ENCODE measurements at regions not wholly inside any gene's neighbourhood (a gene's known extent, or its start where the extent isn't known, plus 50 kb on each side); places are given as distances from the start of the nearest gene placed in this dataset.

- Histone ChIP-seq H3K36me3 (ENCODE audit: insufficient read depth, low read length) (no peaks in the 10 kb centered on the region), H3K27ac (ENCODE audit: low read length) (no peak overlapping the region), H3K4me3 (ENCODE audit: low read depth in 1 of 2, low read length in 2 of 2) (no peak overlapping the region), H4K20me1 (ENCODE audit: insufficient read depth, low read length) (no peaks in the 10 kb centered on the region), H3K4me1 (ENCODE audit: insufficient read depth, low read length) (no peaks in the 10 kb centered on the region), H3K27me3 (ENCODE audit: insufficient read depth, low read length, poor library complexity) (no peaks in the 10 kb centered on the region), H3K9ac (ENCODE audit: low read depth, low read length) (no peak overlapping the region), H3K79me2 (ENCODE audit: insufficient read depth, low read length) (no peaks in the 10 kb centered on the region), H3K4me2 (ENCODE audit: insufficient read depth, low read length) (no peak overlapping the region), H3K9me3 (ENCODE audit: insufficient read depth, low read length, severe bottlenecking) (no peaks in the 10 kb centered on the region), H2AFZ (ENCODE audit: low read depth, low read length) (no peak overlapping the region)
- ATAC-seq (ENCODE audit: insufficient read depth, low read depth) (no peak), DNase-seq (no peak)
- TF ChIP-seq EZH2 (IDR thresholded peaks at IDR 0.05; ENCODE audit: borderline replicate concordance, low read depth, low read length, severe bottlenecking): no peak
- no peak for TF ChIP-seq CTCF (IDR thresholded peaks at IDR 0.05; ENCODE audit: borderline replicate concordance, extremely low read depth, low read length, poor library complexity, severe bottlenecking)
These were observed 286.5 kb downstream of the NSUN3 start for GRCh38 chr3:94349310-94349878.

- H4K20me1 ChIP-seq (ENCODE audit: insufficient read depth, low read length): no peaks in the 10 kb centered on the region
- no peak overlapping the region for H2AFZ ChIP-seq (ENCODE audit: low read depth, low read length)
- no peaks in the 10 kb centered on the region for H3K27me3 ChIP-seq (ENCODE audit: insufficient read depth, low read length, poor library complexity)
- H3K4me2 ChIP-seq (ENCODE audit: insufficient read depth, low read length): no peak overlapping the region
- no peak for DNase-seq
- no peaks in the 10 kb centered on the region for H3K4me1 ChIP-seq (ENCODE audit: insufficient read depth, low read length)
- no peak for ATAC-seq (ENCODE audit: insufficient read depth, low read depth)
- H3K4me3 ChIP-seq (ENCODE audit: low read depth in 1 of 2, low read length in 2 of 2): no peak overlapping the region
- no peaks in the 10 kb centered on the region for H3K9me3 ChIP-seq (ENCODE audit: insufficient read depth, low read length, severe bottlenecking)
- TF ChIP-seq CTCF (IDR thresholded peaks at IDR 0.05; ENCODE audit: borderline replicate concordance, extremely low read depth, low read length, poor library complexity, severe bottlenecking) (no peak), EZH2 (IDR thresholded peaks at IDR 0.05; ENCODE audit: borderline replicate concordance, low read depth, low read length, severe bottlenecking) (no peak)
- no peak overlapping the region for H3K27ac ChIP-seq (ENCODE audit: low read length)
- no peaks in the 10 kb centered on the region for H3K79me2 ChIP-seq (ENCODE audit: insufficient read depth, low read length)
- no peak overlapping the region for H3K9ac ChIP-seq (ENCODE audit: low read depth, low read length)
- H3K36me3 ChIP-seq (ENCODE audit: insufficient read depth, low read length): no peaks in the 10 kb centered on the region
These were observed 293.7 kb downstream of the NSUN3 start for GRCh38 chr3:94356581-94356980.

- Histone ChIP-seq H3K4me1 (ENCODE audit: insufficient read depth, low read length) (no peaks in the 10 kb centered on the region), H3K79me2 (ENCODE audit: insufficient read depth, low read length) (no peaks in the 10 kb centered on the region), H3K27ac (ENCODE audit: low read length) (no peak overlapping the region), H3K4me3 (ENCODE audit: low read depth in 1 of 2, low read length in 2 of 2) (no peak overlapping the region), H2AFZ (ENCODE audit: low read depth, low read length) (no peak overlapping the region), H3K9ac (ENCODE audit: low read depth, low read length) (no peak overlapping the region), H3K4me2 (ENCODE audit: insufficient read depth, low read length) (no peak overlapping the region), H3K9me3 (ENCODE audit: insufficient read depth, low read length, severe bottlenecking) (no peaks in the 10 kb centered on the region), H3K36me3 (ENCODE audit: insufficient read depth, low read length) (no peaks in the 10 kb centered on the region), H3K27me3 (ENCODE audit: insufficient read depth, low read length, poor library complexity) (no peaks in the 10 kb centered on the region), H4K20me1 (ENCODE audit: insufficient read depth, low read length) (no peaks in the 10 kb centered on the region)
- TF ChIP-seq EZH2 (IDR thresholded peaks at IDR 0.05; ENCODE audit: borderline replicate concordance, low read depth, low read length, severe bottlenecking) (no peak), CTCF (IDR thresholded peaks at IDR 0.05; ENCODE audit: borderline replicate concordance, extremely low read depth, low read length, poor library complexity, severe bottlenecking) (no peak)
- ATAC-seq (ENCODE audit: insufficient read depth, low read depth) (no peak), DNase-seq (no peak)
These were observed 297.1 kb downstream of the NSUN3 start for GRCh38 chr3:94359996-94360395.

GRCh38 chr3:94360987-94361386, 298.1 kb downstream of the NSUN3 start:
- no peak for DNase-seq
- TF ChIP-seq CTCF (IDR thresholded peaks at IDR 0.05; ENCODE audit: borderline replicate concordance, extremely low read depth, low read length, poor library complexity, severe bottlenecking): no peak
- TF ChIP-seq EZH2 (IDR thresholded peaks at IDR 0.05; ENCODE audit: borderline replicate concordance, low read depth, low read length, severe bottlenecking): no peak

More at GRCh38 chr3:94360987-94361386, 298.1 kb downstream of the NSUN3 start:
- Histone ChIP-seq H3K4me2 (ENCODE audit: insufficient read depth, low read length) (no peak overlapping the region), H3K4me1 (ENCODE audit: insufficient read depth, low read length) (no peaks in the 10 kb centered on the region), H3K27ac (ENCODE audit: low read length) (no peak overlapping the region), H2AFZ (ENCODE audit: low read depth, low read length) (no peak overlapping the region), H3K9ac (ENCODE audit: low read depth, low read length) (no peak overlapping the region), H3K27me3 (ENCODE audit: insufficient read depth, low read length, poor library complexity) (no peaks in the 10 kb centered on the region), H3K4me3 (ENCODE audit: low read depth in 1 of 2, low read length in 2 of 2) (no peak overlapping the region), H3K36me3 (ENCODE audit: insufficient read depth, low read length) (no peaks in the 10 kb centered on the region), H3K9me3 (ENCODE audit: insufficient read depth, low read length, severe bottlenecking) (no peaks in the 10 kb centered on the region), H3K79me2 (ENCODE audit: insufficient read depth, low read length) (no peaks in the 10 kb centered on the region), H4K20me1 (ENCODE audit: insufficient read depth, low read length) (no peaks in the 10 kb centered on the region)
- ATAC-seq (ENCODE audit: insufficient read depth, low read depth): no peak

Measured in DND-41 (cell line).